Tibial nerve (tissue), 4 donors: ENCODE measurements at regions not wholly inside any gene's neighbourhood (a gene's known extent, or its start where the extent isn't known, plus 50 kb on each side); places are given as distances from the start of the nearest gene placed in this dataset.

ENCODE experiments used
- DNase-seq, 2 donors: peaks; one replicate each; pipeline ENCODE4 v3.0.0-alpha.2; 2019; ENCODE audit warnings: low spot score in 2 of 2
- H3K27ac ChIP-seq, 4 donors: fragments of 200-600 bp; sonication (generic) in 3 of 4; one replicate each; pipeline ENCODE4 v1.5.1; 2017 to 2019; ENCODE audit warnings: mild to moderate bottlenecking in 1 of 4
- H3K27me3 ChIP-seq, 2 donors: fragments of 200-600 bp; sonication (generic) in 1 of 2; one replicate each; pipeline versions ENCODE4 v1.5.1 to v1.6.0; 2017 to 2019
- H3K36me3 ChIP-seq, 3 donors: fragments of 200-600 bp; sonication (generic); one replicate each; pipeline ENCODE4 v1.5.1; 2018 to 2019
- H3K4me1 ChIP-seq, 4 donors: fragments of 200-600 bp; sonication (generic) in 3 of 4; one replicate each; pipeline ENCODE4 v1.5.1; 2017 to 2019
- H3K4me3 ChIP-seq, 4 donors: fragments of 200-600 bp; sonication (generic) in 3 of 4; one replicate each; pipeline ENCODE4 v1.5.1; 2017 to 2019; ENCODE audit warnings: mild to moderate bottlenecking in 1 of 4, moderate library complexity in 1 of 4
- H3K9me3 ChIP-seq, 4 donors: fragments of 200-600 bp; sonication (generic) in 3 of 4; one replicate each; pipeline ENCODE4 v1.5.1; 2017 to 2019
- CTCF ChIP-seq, 5 experiments: fragments of 200-600 bp in 3 of 5; fragments of 450-650 bp in 2 of 5; sonication (generic) in 3 of 5; IDR thresholded peaks; one replicate each; pipeline ENCODE4 v1.5.1; 2016 to 2019; ENCODE audit warnings: antibody characterized with exemption in 5 of 5, mild to moderate bottlenecking in 3 of 5, moderate library complexity in 2 of 5
- EP300 ChIP-seq, 2 donors: sonication (generic); formaldehyde crosslinking; IDR thresholded peaks; one replicate each; pipeline ENCODE4 v1.6.1; 2017; ENCODE audit warnings: antibody characterized with exemption in 2 of 2, mild to moderate bottlenecking in 1 of 2
- POLR2A ChIP-seq, 2 donors: fragments of 450-650 bp; IDR thresholded peaks; one replicate each; pipeline ENCODE4 v1.6.1; 2017; ENCODE audit warnings: antibody characterized with exemption in 2 of 2, mild to moderate bottlenecking in 2 of 2, moderate library complexity in 2 of 2
- WGBS, 2 donors: methylation state at CpG; one replicate each; pipeline ENCODE4 v1.1.5; 2018; 5-methylcytosine and 5-hydroxymethylcytosine counted together

DNA sequence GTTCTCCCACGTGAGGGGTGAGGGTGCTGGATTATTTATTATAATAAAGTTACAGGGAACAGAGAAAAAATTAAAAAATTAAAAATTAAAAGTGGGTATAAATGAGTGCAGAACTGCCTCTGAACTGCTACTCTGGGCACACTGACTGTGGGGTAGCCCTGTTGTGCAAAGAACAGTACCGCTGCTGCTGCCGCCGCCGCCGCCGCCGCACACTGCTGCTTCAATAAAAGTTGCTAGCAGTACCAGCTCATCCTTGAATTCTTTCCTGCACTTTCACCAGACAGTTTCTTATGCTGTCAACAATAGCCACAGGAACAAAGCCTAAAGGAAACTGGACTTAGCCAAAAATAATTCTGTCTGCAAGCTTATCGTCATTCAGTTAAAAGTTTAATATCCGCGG, 72.1 kb downstream of the GCC1 start:
- TF ChIP-seq CTCF (IDR thresholded peaks at IDR 0.05), result no peak
- TF ChIP-seq POLR2A (IDR thresholded peaks at IDR 0.05), result no peak
- no peak for TF ChIP-seq EP300 (IDR thresholded peaks at IDR 0.05)
- Histone ChIP-seq H3K4me3 (no peak overlapping the region), H3K36me3 (no peaks in the 10 kb centered on the region), H3K27me3 (peaks cover 0 to 4% of the 10 kb centered on the region in 2 donors), H3K27ac (no peak overlapping the region), H3K9me3 (no peaks in the 10 kb centered on the region), H3K4me1 (no peaks in the 10 kb centered on the region)
- no peak for DNase-seq
- 76 to 83% methylated on average over 11 of the region's 11 CpGs for WGBS, 2 donors

GRCh38 chr7:127512663-127513062, 72.7 kb downstream of the GCC1 start:
- TF ChIP-seq POLR2A (IDR thresholded peaks at IDR 0.05), result no peak
- TF ChIP-seq EP300 (IDR thresholded peaks at IDR 0.05), result no peak
- no peak for TF ChIP-seq CTCF (IDR thresholded peaks at IDR 0.05)
- H3K27ac ChIP-seq, result no peak overlapping the region
- no peak overlapping the region for H3K4me3 ChIP-seq
- 69 to 76% methylated on average over 6 of the region's 6 CpGs for WGBS, 2 donors
- DNase-seq, result no peak
- H3K4me1 ChIP-seq, result no peaks in the 10 kb centered on the region
- H3K9me3 ChIP-seq, result no peaks in the 10 kb centered on the region
- H3K36me3 ChIP-seq, result no peaks in the 10 kb centered on the region
- H3K27me3 ChIP-seq, result peaks cover 0 to 4% of the 10 kb centered on the region in 2 donors

- Histone ChIP-seq H3K27ac (no peak overlapping the region), H3K27me3 (peaks cover 0 to 2% of the 10 kb centered on the region in 2 donors), H3K4me1 (no peaks in the 10 kb centered on the region), H3K9me3 (peaks cover 0 to 5% (median 0%) of the 10 kb centered on the region in 4 donors), H3K4me3 (no peak overlapping the region), H3K36me3 (no peaks in the 10 kb centered on the region)
- no peak for DNase-seq
- TF ChIP-seq EP300 (IDR thresholded peaks at IDR 0.05) (no peak), CTCF (IDR thresholded peaks at IDR 0.05) (peak in 1 of 5 experiments; percentile 8), POLR2A (IDR thresholded peaks at IDR 0.05) (no peak)
- WGBS, 2 donors, result 26 to 29% methylated on average over 4 of the region's 4 CpGs
These were observed 80.7 kb downstream of the GCC1 start for GRCh38 chr7:127504715-127505114.

DNA sequence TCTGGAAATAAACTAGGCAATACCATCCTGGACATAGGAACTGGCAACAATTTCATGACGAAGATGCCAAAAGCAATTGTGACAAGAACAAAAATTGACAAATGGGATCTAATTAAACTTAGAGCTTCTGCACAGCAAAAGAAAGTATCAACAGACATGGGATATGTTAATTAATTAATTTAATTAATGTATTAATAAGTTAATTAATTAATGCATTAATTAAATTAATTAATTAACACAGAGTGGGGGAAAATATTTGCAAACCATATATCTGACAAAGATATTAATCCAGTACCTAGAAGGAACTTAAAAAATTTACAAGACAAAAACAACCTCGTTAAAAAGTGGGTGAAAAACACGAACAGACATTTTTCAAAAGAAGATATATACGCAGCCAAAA, 83.6 kb downstream of the GCC1 start:
- no peak for DNase-seq
- no peaks in the 10 kb centered on the region for H3K27me3 ChIP-seq
- 92 to 94% methylated on average over 4 of the region's 4 CpGs for WGBS, 2 donors
- H3K9me3 ChIP-seq, result peaks cover 0 to 5% (median 0%) of the 10 kb centered on the region in 4 donors
- no peak overlapping the region for H3K27ac ChIP-seq
- TF ChIP-seq POLR2A (IDR thresholded peaks at IDR 0.05), result no peak
- H3K4me3 ChIP-seq, result no peak overlapping the region
- H3K36me3 ChIP-seq, result no peaks in the 10 kb centered on the region
- H3K4me1 ChIP-seq, result no peaks in the 10 kb centered on the region

GRCh38 chr7:127487381-127487780, 94.9 kb upstream of the ZNF800 start:
- Histone ChIP-seq H3K9me3 (peaks cover 0 to 3% (median 0%) of the 10 kb centered on the region in 4 donors), H3K36me3 (no peaks in the 10 kb centered on the region), H3K27me3 (no peaks in the 10 kb centered on the region), H3K27ac (no peak overlapping the region), H3K4me1 (no peaks in the 10 kb centered on the region), H3K4me3 (no peak overlapping the region)
- WGBS, 2 donors, result 72 to 82% methylated on average over 3 of the region's 3 CpGs
- DNase-seq, result no peak
- TF ChIP-seq POLR2A (IDR thresholded peaks at IDR 0.05) (no peak), EP300 (IDR thresholded peaks at IDR 0.05) (no peak), CTCF (IDR thresholded peaks at IDR 0.05) (no peak)

GRCh38 chr7:127486654-127487053, 94.1 kb upstream of the ZNF800 start:
- no peaks in the 10 kb centered on the region for H3K4me1 ChIP-seq
- H3K27ac ChIP-seq, result no peak overlapping the region
- no peaks in the 10 kb centered on the region for H3K36me3 ChIP-seq
- no peak overlapping the region for H3K4me3 ChIP-seq
- TF ChIP-seq POLR2A (IDR thresholded peaks at IDR 0.05) (no peak), CTCF (IDR thresholded peaks at IDR 0.05) (no peak), EP300 (IDR thresholded peaks at IDR 0.05) (no peak)
- H3K9me3 ChIP-seq, result peaks cover 0 to 3% (median 0%) of the 10 kb centered on the region in 4 donors
- WGBS, 2 donors, result 53 to 73% methylated on average over 3 of the region's 3 CpGs
- H3K27me3 ChIP-seq, result no peaks in the 10 kb centered on the region
- DNase-seq, result no peak
